Hepatocyte (in vitro differentiated cells): ENCODE measurements at regions not wholly inside any gene's neighbourhood (a gene's known extent, or its start where the extent isn't known, plus 50 kb on each side); places are given as distances from the start of the nearest gene placed in this dataset.

Source experiments
- EZH2 ChIP-seq: fragments of 200-600 bp; sonication (generic); IDR thresholded peaks from 2 replicates; pipeline ENCODE4 v1.6.1; 2016; ENCODE audit warnings: antibody characterized with exemption, mild to moderate bottlenecking, borderline replicate concordance
- TF ChIP-seq, protein P1 (sequence below): fragments of 200-600 bp; sonication (generic); IDR thresholded peaks from 2 replicates; pipeline ENCODE4 v1.5.1; 2016; ENCODE audit warnings: antibody characterized with exemption, mild to moderate bottlenecking; ENCODE audit not compliant: poor library complexity

DNA sequence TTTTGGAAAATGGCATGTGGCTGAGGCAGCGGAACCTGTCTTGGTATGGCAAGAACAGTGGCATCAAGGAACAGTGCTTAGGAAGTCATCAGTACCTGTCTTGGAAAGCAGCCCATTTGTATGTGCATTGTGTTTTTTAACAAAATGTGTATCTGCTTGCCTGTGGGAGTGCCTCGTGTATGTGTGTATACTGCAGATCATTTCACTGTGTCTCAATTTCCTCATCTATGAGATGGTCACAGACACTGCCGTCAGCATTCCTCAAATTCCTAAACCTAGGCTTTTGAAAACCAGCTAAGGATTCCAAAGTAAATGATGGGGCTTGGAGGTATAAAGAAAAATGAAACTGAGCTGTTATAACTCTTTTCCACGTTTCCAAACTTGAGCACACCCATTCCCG, 441.3 kb downstream of the RND3 start:
- TF ChIP-seq, protein P1, sequence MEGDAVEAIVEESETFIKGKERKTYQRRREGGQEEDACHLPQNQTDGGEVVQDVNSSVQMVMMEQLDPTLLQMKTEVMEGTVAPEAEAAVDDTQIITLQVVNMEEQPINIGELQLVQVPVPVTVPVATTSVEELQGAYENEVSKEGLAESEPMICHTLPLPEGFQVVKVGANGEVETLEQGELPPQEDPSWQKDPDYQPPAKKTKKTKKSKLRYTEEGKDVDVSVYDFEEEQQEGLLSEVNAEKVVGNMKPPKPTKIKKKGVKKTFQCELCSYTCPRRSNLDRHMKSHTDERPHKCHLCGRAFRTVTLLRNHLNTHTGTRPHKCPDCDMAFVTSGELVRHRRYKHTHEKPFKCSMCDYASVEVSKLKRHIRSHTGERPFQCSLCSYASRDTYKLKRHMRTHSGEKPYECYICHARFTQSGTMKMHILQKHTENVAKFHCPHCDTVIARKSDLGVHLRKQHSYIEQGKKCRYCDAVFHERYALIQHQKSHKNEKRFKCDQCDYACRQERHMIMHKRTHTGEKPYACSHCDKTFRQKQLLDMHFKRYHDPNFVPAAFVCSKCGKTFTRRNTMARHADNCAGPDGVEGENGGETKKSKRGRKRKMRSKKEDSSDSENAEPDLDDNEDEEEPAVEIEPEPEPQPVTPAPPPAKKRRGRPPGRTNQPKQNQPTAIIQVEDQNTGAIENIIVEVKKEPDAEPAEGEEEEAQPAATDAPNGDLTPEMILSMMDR = no peak
- TF ChIP-seq EZH2 = no peak
